Right ventricle myocardium inferior (tissue), 1 donor: ENCODE measurements at regions not wholly inside any gene's neighbourhood (a gene's known extent, or its start where the extent isn't known, plus 50 kb on each side); places are given as distances from the start of the nearest gene placed in this dataset.

ENCODE experiments used
- ATAC-seq: fragments of 200-7000 bp; cut with Tn5 transposase; one replicate; pipeline ENCODE4 v1.9.1; 2020; ENCODE audit warnings: mild to moderate bottlenecking, moderate library complexity
- DNase-seq: peaks from one replicate; pipeline ENCODE4 v3.0.0; 2021; ENCODE audit errors: missing footprints
- intact Hi-C: fragments of 100-400 bp; cut with DNase I; formaldehyde crosslinking; loops from one replicate; pipeline ENCODE4 v1.11.0; 2022
- donor health status: DM: no; HTN: yes; CAD: no; lungs with severe emphysema.

GRCh38 chr2:234247453-234248180, 197.1 kb downstream of the SPP2 start:
- DNase-seq: no peak

GRCh38 chr2:234245945-234246344, 195.4 kb downstream of the SPP2 start:
- intact Hi-C loops: no loop called here
- DNase-seq (no peak), ATAC-seq (no peak)

More at GRCh38 chr2:234247453-234248180, 197.1 kb downstream of the SPP2 start:
- intact Hi-C loops: no loop called here
- ATAC-seq: no peak

- no peak for DNase-seq
- intact Hi-C loops: no loop called here
- no peak for ATAC-seq
Measured at GRCh38 chr2:234243871-234244565, 193.5 kb downstream of the SPP2 start.

GRCh38 chr2:234242459-234242836, 191.9 kb downstream of the SPP2 start:
- no peak for DNase-seq
- ATAC-seq: no peak
- intact Hi-C loops: no loop called here

- DNase-seq (no peak), ATAC-seq (no peak)
- intact Hi-C loops: no loop called here
Measured at GRCh38 chr2:234241656-234242458, 191.4 kb downstream of the SPP2 start.

- intact Hi-C loops: no loop called here
- ATAC-seq (no peak), DNase-seq (no peak)
Measured at GRCh38 chr2:234240917-234241316, 190.4 kb downstream of the SPP2 start.

- ATAC-seq (no peak), DNase-seq (no peak)
- intact Hi-C loops: no loop called here
Measured at GRCh38 chr2:234235191-234235590, 184.7 kb downstream of the SPP2 start.

- ATAC-seq (no peak), DNase-seq (no peak)
- intact Hi-C loops: no loop called here
Measured at GRCh38 chr2:234231460-234231859, 181.0 kb downstream of the SPP2 start.

- intact Hi-C loops: no loop called here
- ATAC-seq (no peak), DNase-seq (no peak)
Measured at GRCh38 chr2:234219046-234219310, 168.5 kb downstream of the SPP2 start.

GRCh38 chr2:234218266-234219045, 168.0 kb downstream of the SPP2 start:
- ATAC-seq (no peak), DNase-seq (no peak)
- intact Hi-C loops: no loop called here

- ATAC-seq (peak; percentile 37), DNase-seq (no peak)
- intact Hi-C loops: no loop called here
Measured at GRCh38 chr2:234212534-234212933, 162.0 kb downstream of the SPP2 start.

- intact Hi-C loops: no loop called here
- no peak for DNase-seq
- ATAC-seq: peak; percentile 52
Measured at GRCh38 chr2:234211797-234212196, 161.3 kb downstream of the SPP2 start.

GRCh38 chr2:234206738-234207137, 156.2 kb downstream of the SPP2 start:
- intact Hi-C loops: no loop called here
- DNase-seq (no peak), ATAC-seq (no peak)

GRCh38 chr2:234204480-234204879, 154.0 kb downstream of the SPP2 start:
- ATAC-seq (no peak), DNase-seq (no peak)
- intact Hi-C loops: no loop called here

GRCh38 chr2:234203135-234203984, 152.9 kb downstream of the SPP2 start:
- ATAC-seq: no peak
- intact Hi-C loops: no loop called here
- DNase-seq: no peak

- no peak for DNase-seq
Measured at GRCh38 chr2:234202601-234203000, 152.1 kb downstream of the SPP2 start.

GRCh38 chr2:234199996-234200395, 149.5 kb downstream of the SPP2 start:
- DNase-seq (no peak), ATAC-seq (no peak)
- intact Hi-C loops: no loop called here

More at GRCh38 chr2:234202601-234203000, 152.1 kb downstream of the SPP2 start:
- no peak for ATAC-seq
- intact Hi-C loops: no loop called here

- no peak for DNase-seq
- intact Hi-C loops: no loop called here
- no peak for ATAC-seq
Measured at GRCh38 chr2:234198976-234199375, 148.5 kb downstream of the SPP2 start.
